H1 (cell line): ENCODE measurements at regions not wholly inside any gene's neighbourhood (a gene's known extent, or its start where the extent isn't known, plus 50 kb on each side); places are given as distances from the start of the nearest gene placed in this dataset.

Source experiments
- CTCF ChIA-PET: fragments of 300-600 bp; sonication (Branson Sonifier 250); formaldehyde crosslinking; loops from one replicate; lab custom pipeline; 2021; ENCODE audit not compliant: partially characterized antibody; lab: Charles Lee
- POLR2A ChIA-PET: fragments of 300-600 bp; sonication (Branson Sonifier 250); formaldehyde crosslinking; loops from one replicate; lab custom pipeline; 2021; ENCODE audit warnings: inconsistent platforms; ENCODE audit not compliant: partially characterized antibody; lab: Charles Lee
- DNase-seq, 2 experiments: peaks; one replicate each; pipeline versions ENCODE4 v3.0.0 to v3.0.0-alpha.2; 2010 to 2022; ENCODE audit warnings: low spot score in 2 of 2, low read depth in 1 of 2, mixed read lengths in 1 of 2
- FAIRE-seq: peaks from 2 replicates; lab custom pipeline; 2011; peaks lifted over from hg19 to GRCh38; lab: Jason Lieb, UNC
- H2AFZ ChIP-seq: 2 replicates; pipeline ENCODE4 v1.8.1; 2012; ENCODE audit warnings: low read length, inconsistent platforms
- H2AK5ac ChIP-seq: 2 replicates; pipeline ENCODE4 v1.6.1; 2013; ENCODE audit warnings: low read depth, low read length
- H2BK120ac ChIP-seq: replicated peaks from 2 replicates; pipeline ENCODE3; 2013; ENCODE audit warnings: low read depth, low read length, inconsistent platforms
- H2BK12ac ChIP-seq: 2 replicates; pipeline ENCODE4 v1.6.1; 2013; ENCODE audit warnings: low read depth, low read length
- H2BK15ac ChIP-seq: 2 replicates; pipeline ENCODE4 v1.6.1; 2013; ENCODE audit warnings: low read length
- H2BK20ac ChIP-seq: 2 replicates; pipeline ENCODE4 v1.6.1; 2013; ENCODE audit warnings: low read length
- H2BK5ac ChIP-seq: 2 replicates; pipeline ENCODE4 v1.6.1; 2013; ENCODE audit warnings: low read depth, low read length
- H3K14ac ChIP-seq: 2 replicates; pipeline ENCODE4 v1.6.1; 2013; ENCODE audit warnings: inconsistent platforms; ENCODE audit not compliant: insufficient read length
- H3K18ac ChIP-seq: 2 replicates; pipeline ENCODE4 v1.6.1; 2013; ENCODE audit warnings: low read length; ENCODE audit errors: extremely low read depth
- H3K23ac ChIP-seq: 2 replicates; pipeline ENCODE4 v1.6.1; 2013; ENCODE audit warnings: inconsistent platforms; ENCODE audit not compliant: insufficient read length
- H3K23me2 ChIP-seq: 2 replicates; pipeline ENCODE4 v1.6.1; 2013; ENCODE audit warnings: low read depth, low read length
- H3K27ac ChIP-seq: 2 replicates; pipeline ENCODE4 v1.6.1; 2011; ENCODE audit warnings: low read depth, low read length, inconsistent platforms
- H3K27me3 ChIP-seq, 4 experiments: replicated peaks in 1 of 4; 1 replicate in 1 of 4; 2 replicates in 3 of 4; pipeline versions ENCODE4 v1.6.1 to v1.8.1; 2011 to 2013; ENCODE audit warnings: low read length in 3 of 4, mild to moderate bottlenecking in 3 of 4, inconsistent platforms in 2 of 4, mixed read lengths in 2 of 4, moderate library complexity in 1 of 4; ENCODE audit not compliant: control insufficient read depth in 3 of 4, insufficient read depth in 3 of 4; ENCODE audit errors: extremely low read depth in 1 of 4
- H3K36me3 ChIP-seq, 4 experiments: 2 replicates each; pipeline versions ENCODE4 v1.6.1 to v1.8.1; 2011 to 2013; ENCODE audit warnings: mild to moderate bottlenecking in 4 of 4, low read length in 3 of 4, moderate library complexity in 2 of 4, control low read depth in 1 of 4, inconsistent platforms in 1 of 4; ENCODE audit not compliant: insufficient read depth in 4 of 4, control insufficient read depth in 2 of 4
- H3K4ac ChIP-seq: replicated peaks from 2 replicates; pipeline ENCODE3; 2013; ENCODE audit warnings: low read length, low read depth, mixed read lengths, inconsistent platforms; ENCODE audit not compliant: insufficient read length
- H3K4me1 ChIP-seq, 4 experiments: replicated peaks in 1 of 4; 1 replicate in 1 of 4; 2 replicates in 3 of 4; pipeline versions ENCODE4 v1.6.1 to v1.8.1; 2011 to 2013; ENCODE audit warnings: low read length in 3 of 4, inconsistent platforms in 2 of 4, mixed read lengths in 1 of 4; ENCODE audit not compliant: insufficient read depth in 4 of 4, control insufficient read depth in 3 of 4
- H3K4me2 ChIP-seq, 2 experiments: 2 replicates each; pipeline versions ENCODE4 v1.6.1 to v1.8.1; 2011 to 2013; ENCODE audit warnings: low read depth in 2 of 2, low read length in 2 of 2, control low read depth in 1 of 2, inconsistent platforms in 1 of 2, mild to moderate bottlenecking in 1 of 2; ENCODE audit not compliant: insufficient read depth in 1 of 2
- H3K4me3 ChIP-seq, 4 experiments: fragments of 200-600, 300-600 bp in 1 of 4; sonication (generic), shearing (Covaris generic), sonication (Bioruptor Twin) in 1 of 4; 2 replicates each; pipeline versions ENCODE4 v1.5.1 to v1.8.1; 2011 to 2016; ENCODE audit warnings: low read length in 4 of 4, low read depth in 3 of 4, control low read depth in 2 of 4, inconsistent platforms in 2 of 4, mild to moderate bottlenecking in 2 of 4, mixed read lengths in 1 of 4, moderate library complexity in 1 of 4; ENCODE audit not compliant: insufficient read depth in 2 of 4; ENCODE audit errors: extremely low read depth in 1 of 4
- H3K56ac ChIP-seq: replicated peaks from 2 replicates; pipeline ENCODE3; 2013; ENCODE audit warnings: low read depth, mild to moderate bottlenecking, mixed read lengths, low read length, inconsistent platforms; ENCODE audit not compliant: insufficient read length
- H3K79me1 ChIP-seq: 2 replicates; pipeline ENCODE4 v1.6.1; 2013; ENCODE audit warnings: low read depth, low read length, control low read depth
- H3K79me2 ChIP-seq, 2 experiments: 2 replicates each; pipeline versions ENCODE4 v1.6.1 to v1.8.1; 2012 to 2013; ENCODE audit warnings: low read length in 2 of 2, mild to moderate bottlenecking in 2 of 2, inconsistent platforms in 1 of 2; ENCODE audit not compliant: insufficient read depth in 2 of 2, control insufficient read depth in 1 of 2
- H3K9ac ChIP-seq, 4 experiments: replicated peaks in 1 of 4; 1 replicate in 1 of 4; 2 replicates in 3 of 4; pipeline versions ENCODE4 v1.6.1 to v1.8.1; 2011 to 2013; ENCODE audit warnings: low read depth in 3 of 4, low read length in 3 of 4, control low read depth in 2 of 4, mild to moderate bottlenecking in 2 of 4, moderate library complexity in 2 of 4, inconsistent platforms in 1 of 4; ENCODE audit errors: extremely low read depth in 1 of 4
- H3K9me3 ChIP-seq, 2 experiments: 2 replicates each; pipeline versions ENCODE4 v1.6.1 to v1.8.1; 2012 to 2013; ENCODE audit warnings: mild to moderate bottlenecking in 2 of 2, moderate library complexity in 2 of 2, control low read depth in 1 of 2, inconsistent platforms in 1 of 2, low read depth in 1 of 2, low read length in 1 of 2, mixed read lengths in 1 of 2; ENCODE audit not compliant: insufficient read depth in 2 of 2
- H4K20me1 ChIP-seq, 2 experiments: replicated peaks in 1 of 2; 2 replicates each; pipeline versions ENCODE3 to v1.8.1; 2011 to 2013; ENCODE audit warnings: inconsistent platforms in 2 of 2, low read length in 2 of 2, mild to moderate bottlenecking in 1 of 2; ENCODE audit not compliant: insufficient read depth in 2 of 2, control insufficient read depth in 1 of 2
- H4K5ac ChIP-seq: 2 replicates; pipeline ENCODE4 v1.6.1; 2013; ENCODE audit warnings: low read length, low read depth, mixed read lengths, inconsistent platforms; ENCODE audit not compliant: insufficient read length
- H4K8ac ChIP-seq: 2 replicates; pipeline ENCODE4 v1.8.0; 2013; ENCODE audit warnings: mild to moderate bottlenecking, moderate library complexity, low read length, inconsistent platforms; ENCODE audit not compliant: insufficient read depth; ENCODE audit errors: extremely low read depth
- H4K91ac ChIP-seq: replicated peaks from 2 replicates; pipeline ENCODE3; 2013; ENCODE audit warnings: low read length, mixed read lengths, inconsistent platforms; ENCODE audit not compliant: insufficient read length
- CBX5 ChIP-seq: fragments of 300-800, 300-1000 bp; sonication (generic); IDR thresholded peaks from 2 replicates; pipeline ENCODE4 v1.7.1; 2016; ENCODE audit warnings: antibody characterized with exemption, low read length, low read depth
- GABPA ChIP-seq: IDR thresholded peaks from 2 replicates; pipeline ENCODE4 v1.6.1; 2011; ENCODE audit warnings: mild to moderate bottlenecking, low read length, moderate library complexity, borderline replicate concordance; ENCODE audit not compliant: insufficient read depth
- SP2 ChIP-seq: IDR thresholded peaks from 2 replicates; pipeline ENCODE4 v1.6.1; 2012; ENCODE audit warnings: mild to moderate bottlenecking, low read length, inconsistent platforms
- TEAD4 ChIP-seq: IDR thresholded peaks from 2 replicates; pipeline ENCODE4 v1.6.1; 2012; ENCODE audit warnings: low read depth, low read length, inconsistent platforms, mixed read lengths
- WGBS, 2 experiments: shearing (Covaris generic) in 1 of 2; methylation state at CpG; one replicate each; pipeline versions ENCODE4 v1.1.6 to v1.1.7; 2013 to 2015; ENCODE audit warnings: low lambda C conversion rate in 2 of 2, mixed read lengths in 2 of 2, inconsistent platforms in 1 of 2, low coverage in 1 of 2, missing lambda C conversion rate in 1 of 2; ENCODE audit not compliant: insufficient replicate concordance in 2 of 2, insufficient coverage in 1 of 2, insufficient read length in 1 of 2; ENCODE audit errors: extremely low coverage in 1 of 2, missing lambda C conversion rate in 1 of 2; 5-methylcytosine and 5-hydroxymethylcytosine counted together

- H3K18ac ChIP-seq: no peak overlapping the region
- no peak overlapping the region for H3K4ac ChIP-seq
- H3K4me2 ChIP-seq: no peak overlapping the region
- H4K91ac ChIP-seq: no peak overlapping the region
- H3K79me2 ChIP-seq: no peaks in the 10 kb centered on the region
- no peaks in the 10 kb centered on the region for H4K20me1 ChIP-seq
- no peak overlapping the region for H2BK12ac ChIP-seq
- no peaks in the 10 kb centered on the region for H3K23me2 ChIP-seq
- no peak overlapping the region for H4K8ac ChIP-seq
- H3K14ac ChIP-seq: no peak overlapping the region
- POLR2A ChIA-PET: no interaction called here
- no peaks in the 10 kb centered on the region for H3K9me3 ChIP-seq
- no peak overlapping the region for H2AFZ ChIP-seq
- no peaks in the 10 kb centered on the region for H3K36me3 ChIP-seq
- no peak overlapping the region for H3K27ac ChIP-seq
- TF ChIP-seq SP2 (no peak), GABPA (no peak), TEAD4 (no peak), CBX5 (no peak)
- H2BK20ac ChIP-seq: no peak overlapping the region
- 87% methylated on average over 3 of the region's 3 CpGs; no CpG with 5 or more reads in 1 of the 2 experiments for WGBS, 2 experiments
- H3K27me3 ChIP-seq: no peaks in the 10 kb centered on the region
- no peak overlapping the region for H4K5ac ChIP-seq
- no peak overlapping the region for H2BK15ac ChIP-seq
- CTCF ChIA-PET: no interaction called here
- no peak overlapping the region for H2BK120ac ChIP-seq
- no peaks in the 10 kb centered on the region for H3K4me1 ChIP-seq
- no peak overlapping the region for H3K23ac ChIP-seq
- no peaks in the 10 kb centered on the region for H3K79me1 ChIP-seq
- no peak overlapping the region for H3K4me3 ChIP-seq
- DNase-seq (no peak), FAIRE-seq (no peak)
- no peak overlapping the region for H3K56ac ChIP-seq
- no peak overlapping the region for H3K9ac ChIP-seq
- H2BK5ac ChIP-seq: no peak overlapping the region
- H2AK5ac ChIP-seq: no peak overlapping the region
These were observed 351.5 kb upstream of the SHH start for GRCh38 chr7:156163747-156164146.
